ENCODE measurements at regions not wholly inside any gene's neighbourhood (a gene's known extent, or its start where the extent isn't known, plus 50 kb on each side); places are given as distances from the start of the nearest gene placed in this dataset.

DNA sequence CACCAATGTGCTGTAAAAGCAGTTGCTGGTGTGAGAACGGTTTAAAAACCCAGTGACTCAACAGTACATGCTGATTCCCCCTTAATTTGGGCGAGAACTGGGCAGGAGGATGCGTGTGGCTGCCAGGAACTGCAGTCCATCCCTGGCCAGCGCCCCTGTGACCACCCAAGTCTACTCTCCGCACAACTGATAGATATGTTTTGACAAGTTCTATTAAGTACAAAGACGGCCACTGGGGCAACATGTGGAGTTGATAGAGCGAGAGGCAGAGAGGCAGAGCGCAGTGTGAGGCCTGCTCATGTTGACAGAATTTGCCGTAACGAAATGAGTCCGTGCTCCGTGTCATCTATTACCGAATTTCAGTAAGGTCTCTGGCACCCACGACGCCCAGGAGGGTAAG lies 855.0 kb downstream of the BCL11B start:
- TF ChIP-seq POLR2AphosphoS5 (IDR thresholded peaks at IDR 0.05; ENCODE audit: low read depth), result no peak
- no peak for TF ChIP-seq SPI1 (IDR thresholded peaks at IDR 0.05; ENCODE audit: borderline replicate concordance, low read depth)
- TF ChIP-seq, protein P1, sequence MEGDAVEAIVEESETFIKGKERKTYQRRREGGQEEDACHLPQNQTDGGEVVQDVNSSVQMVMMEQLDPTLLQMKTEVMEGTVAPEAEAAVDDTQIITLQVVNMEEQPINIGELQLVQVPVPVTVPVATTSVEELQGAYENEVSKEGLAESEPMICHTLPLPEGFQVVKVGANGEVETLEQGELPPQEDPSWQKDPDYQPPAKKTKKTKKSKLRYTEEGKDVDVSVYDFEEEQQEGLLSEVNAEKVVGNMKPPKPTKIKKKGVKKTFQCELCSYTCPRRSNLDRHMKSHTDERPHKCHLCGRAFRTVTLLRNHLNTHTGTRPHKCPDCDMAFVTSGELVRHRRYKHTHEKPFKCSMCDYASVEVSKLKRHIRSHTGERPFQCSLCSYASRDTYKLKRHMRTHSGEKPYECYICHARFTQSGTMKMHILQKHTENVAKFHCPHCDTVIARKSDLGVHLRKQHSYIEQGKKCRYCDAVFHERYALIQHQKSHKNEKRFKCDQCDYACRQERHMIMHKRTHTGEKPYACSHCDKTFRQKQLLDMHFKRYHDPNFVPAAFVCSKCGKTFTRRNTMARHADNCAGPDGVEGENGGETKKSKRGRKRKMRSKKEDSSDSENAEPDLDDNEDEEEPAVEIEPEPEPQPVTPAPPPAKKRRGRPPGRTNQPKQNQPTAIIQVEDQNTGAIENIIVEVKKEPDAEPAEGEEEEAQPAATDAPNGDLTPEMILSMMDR (IDR thresholded peaks at IDR 0.05; ENCODE audit: insufficient read depth, low read length), result no peak
- TF ChIP-seq GABPA (IDR thresholded peaks at IDR 0.05; ENCODE audit: low read depth), result no peak
- TF ChIP-seq, protein P2, sequence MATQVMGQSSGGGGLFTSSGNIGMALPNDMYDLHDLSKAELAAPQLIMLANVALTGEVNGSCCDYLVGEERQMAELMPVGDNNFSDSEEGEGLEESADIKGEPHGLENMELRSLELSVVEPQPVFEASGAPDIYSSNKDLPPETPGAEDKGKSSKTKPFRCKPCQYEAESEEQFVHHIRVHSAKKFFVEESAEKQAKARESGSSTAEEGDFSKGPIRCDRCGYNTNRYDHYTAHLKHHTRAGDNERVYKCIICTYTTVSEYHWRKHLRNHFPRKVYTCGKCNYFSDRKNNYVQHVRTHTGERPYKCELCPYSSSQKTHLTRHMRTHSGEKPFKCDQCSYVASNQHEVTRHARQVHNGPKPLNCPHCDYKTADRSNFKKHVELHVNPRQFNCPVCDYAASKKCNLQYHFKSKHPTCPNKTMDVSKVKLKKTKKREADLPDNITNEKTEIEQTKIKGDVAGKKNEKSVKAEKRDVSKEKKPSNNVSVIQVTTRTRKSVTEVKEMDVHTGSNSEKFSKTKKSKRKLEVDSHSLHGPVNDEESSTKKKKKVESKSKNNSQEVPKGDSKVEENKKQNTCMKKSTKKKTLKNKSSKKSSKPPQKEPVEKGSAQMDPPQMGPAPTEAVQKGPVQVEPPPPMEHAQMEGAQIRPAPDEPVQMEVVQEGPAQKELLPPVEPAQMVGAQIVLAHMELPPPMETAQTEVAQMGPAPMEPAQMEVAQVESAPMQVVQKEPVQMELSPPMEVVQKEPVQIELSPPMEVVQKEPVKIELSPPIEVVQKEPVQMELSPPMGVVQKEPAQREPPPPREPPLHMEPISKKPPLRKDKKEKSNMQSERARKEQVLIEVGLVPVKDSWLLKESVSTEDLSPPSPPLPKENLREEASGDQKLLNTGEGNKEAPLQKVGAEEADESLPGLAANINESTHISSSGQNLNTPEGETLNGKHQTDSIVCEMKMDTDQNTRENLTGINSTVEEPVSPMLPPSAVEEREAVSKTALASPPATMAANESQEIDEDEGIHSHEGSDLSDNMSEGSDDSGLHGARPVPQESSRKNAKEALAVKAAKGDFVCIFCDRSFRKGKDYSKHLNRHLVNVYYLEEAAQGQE (IDR thresholded peaks at IDR 0.05; ENCODE audit: insufficient replicate concordance, low read depth), result no peak
- H3K4me3 ChIP-seq (replicated peaks; ENCODE audit: insufficient read depth, low read length), result no peak overlapping the region
- no peak overlapping the region for H3K27ac ChIP-seq (replicated peaks)
- no peaks in the 10 kb centered on the region for H3K27me3 ChIP-seq (ENCODE audit: insufficient read depth, poor library complexity, severe bottlenecking)
- DNase-seq (ENCODE audit: low read depth in 1 of 2, low spot score in 1 of 2), result no peak

DNA sequence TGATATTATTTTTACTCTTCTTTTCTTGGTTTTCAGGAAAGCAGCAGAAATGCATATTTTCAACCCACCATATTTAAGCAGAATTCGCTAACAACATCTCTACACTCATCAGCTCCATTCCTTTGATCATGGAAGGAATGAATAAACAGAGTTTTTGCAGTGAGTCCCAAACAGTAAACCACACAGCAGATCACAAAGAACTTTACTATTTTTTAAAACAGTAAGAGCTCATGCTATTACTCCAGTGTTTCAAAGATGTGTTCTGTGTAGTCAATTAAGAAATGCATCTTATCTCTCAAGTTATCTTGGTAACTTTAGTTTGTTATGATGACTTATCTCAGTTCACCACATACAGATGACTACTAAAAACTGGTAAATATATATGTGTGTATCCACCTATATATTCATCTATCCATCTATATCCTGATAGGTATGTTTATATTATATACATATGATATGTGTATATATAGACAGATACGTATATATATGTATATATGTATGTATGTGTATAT lies 843.5 kb downstream of the BCL11B start:
- Histone ChIP-seq H3K4me3 (replicated peaks; ENCODE audit: insufficient read depth, low read length) (no peak overlapping the region), H3K27me3 (ENCODE audit: insufficient read depth, poor library complexity, severe bottlenecking) (no peaks in the 10 kb centered on the region), H3K27ac (replicated peaks) (no peak overlapping the region)
- DNase-seq (ENCODE audit: low read depth in 1 of 2, low spot score in 1 of 2), result no peak
- TF ChIP-seq GABPA (IDR thresholded peaks at IDR 0.05; ENCODE audit: low read depth), result no peak
- TF ChIP-seq, protein P2 (IDR thresholded peaks at IDR 0.05; ENCODE audit: insufficient replicate concordance, low read depth), result no peak
- TF ChIP-seq POLR2AphosphoS5 (IDR thresholded peaks at IDR 0.05; ENCODE audit: low read depth), result no peak
- TF ChIP-seq, protein P1 (IDR thresholded peaks at IDR 0.05; ENCODE audit: insufficient read depth, low read length), result no peak
- no peak for TF ChIP-seq SPI1 (IDR thresholded peaks at IDR 0.05; ENCODE audit: borderline replicate concordance, low read depth)

DNA sequence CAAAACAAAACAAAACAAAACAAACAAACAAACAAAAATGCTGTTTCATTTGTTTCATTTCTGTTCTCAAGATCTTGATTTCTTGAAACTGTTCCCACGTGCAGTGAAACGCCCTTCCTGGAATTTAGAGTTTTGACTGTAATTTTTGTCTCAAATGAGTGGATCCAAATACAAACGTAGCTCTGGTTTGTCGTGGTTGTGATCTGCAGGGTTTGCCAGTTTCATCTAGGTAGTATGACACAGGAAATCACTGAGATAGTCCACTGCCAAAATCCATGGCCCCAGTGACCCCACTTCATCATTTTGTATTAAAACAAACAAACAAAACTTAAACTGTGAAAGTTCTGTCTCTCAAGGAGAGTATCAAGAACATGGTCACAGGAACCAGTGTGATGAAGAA lies 838.6 kb downstream of the BCL11B start:
- H3K27ac ChIP-seq (replicated peaks), result no peak overlapping the region
- H3K4me3 ChIP-seq (replicated peaks; ENCODE audit: insufficient read depth, low read length), result no peak overlapping the region
- TF ChIP-seq GABPA (IDR thresholded peaks at IDR 0.05; ENCODE audit: low read depth) (no peak), SPI1 (IDR thresholded peaks at IDR 0.05; ENCODE audit: borderline replicate concordance, low read depth) (no peak), POLR2AphosphoS5 (IDR thresholded peaks at IDR 0.05; ENCODE audit: low read depth) (no peak)
- TF ChIP-seq, protein P1 (IDR thresholded peaks at IDR 0.05; ENCODE audit: insufficient read depth, low read length), result no peak
- TF ChIP-seq, protein P2 (IDR thresholded peaks at IDR 0.05; ENCODE audit: insufficient replicate concordance, low read depth), result no peak
- H3K27me3 ChIP-seq (ENCODE audit: insufficient read depth, poor library complexity, severe bottlenecking), result no peaks in the 10 kb centered on the region
- DNase-seq (ENCODE audit: low read depth in 1 of 2, low spot score in 1 of 2), result no peak
